Panc1 (cell line): ENCODE measurements at regions not wholly inside any gene's neighbourhood (a gene's known extent, or its start where the extent isn't known, plus 50 kb on each side); places are given as distances from the start of the nearest gene placed in this dataset.

ENCODE experiments used
- POLR2AphosphoS5 ChIP-seq: IDR thresholded peaks from 2 replicates; pipeline ENCODE4 v1.6.1; 2012; ENCODE audit warnings: mild to moderate bottlenecking, low read depth, low read length, moderate library complexity
- REST ChIP-seq, 2 experiments: IDR thresholded peaks; 2 replicates each; pipeline ENCODE4 v1.6.1; 2011 to 2012; ENCODE audit warnings: low read depth in 2 of 2, control low read depth in 1 of 2, low read length in 1 of 2, mild to moderate bottlenecking in 1 of 2, moderate library complexity in 1 of 2; ENCODE audit not compliant: insufficient read depth in 1 of 2
- TF ChIP-seq, protein P1 (sequence below): fragments of 450-650 bp; IDR thresholded peaks from 2 replicates; pipeline ENCODE4 v1.5.1; 2017; ENCODE audit warnings: mild to moderate bottlenecking

DNA sequence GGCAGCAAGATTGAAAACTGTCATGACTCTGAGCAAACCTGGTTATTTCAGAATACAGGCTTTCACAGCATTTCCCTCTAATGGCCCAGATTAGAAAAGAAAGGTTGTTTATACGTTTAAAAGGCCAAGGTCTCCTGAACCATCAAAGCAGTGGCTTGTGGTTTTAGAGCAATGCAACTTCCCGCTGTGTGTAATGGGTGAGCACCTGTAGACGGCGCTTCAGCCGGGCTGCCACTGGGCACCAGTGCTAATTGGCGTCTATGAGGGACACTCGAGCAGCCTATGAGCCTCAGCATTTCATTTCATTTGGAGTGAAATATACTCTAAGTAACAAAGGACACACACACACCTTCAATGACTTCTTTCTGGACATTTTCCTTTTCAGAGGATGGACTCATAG is 671.0 kb upstream of the FZD8 start:
- TF ChIP-seq, protein P1, sequence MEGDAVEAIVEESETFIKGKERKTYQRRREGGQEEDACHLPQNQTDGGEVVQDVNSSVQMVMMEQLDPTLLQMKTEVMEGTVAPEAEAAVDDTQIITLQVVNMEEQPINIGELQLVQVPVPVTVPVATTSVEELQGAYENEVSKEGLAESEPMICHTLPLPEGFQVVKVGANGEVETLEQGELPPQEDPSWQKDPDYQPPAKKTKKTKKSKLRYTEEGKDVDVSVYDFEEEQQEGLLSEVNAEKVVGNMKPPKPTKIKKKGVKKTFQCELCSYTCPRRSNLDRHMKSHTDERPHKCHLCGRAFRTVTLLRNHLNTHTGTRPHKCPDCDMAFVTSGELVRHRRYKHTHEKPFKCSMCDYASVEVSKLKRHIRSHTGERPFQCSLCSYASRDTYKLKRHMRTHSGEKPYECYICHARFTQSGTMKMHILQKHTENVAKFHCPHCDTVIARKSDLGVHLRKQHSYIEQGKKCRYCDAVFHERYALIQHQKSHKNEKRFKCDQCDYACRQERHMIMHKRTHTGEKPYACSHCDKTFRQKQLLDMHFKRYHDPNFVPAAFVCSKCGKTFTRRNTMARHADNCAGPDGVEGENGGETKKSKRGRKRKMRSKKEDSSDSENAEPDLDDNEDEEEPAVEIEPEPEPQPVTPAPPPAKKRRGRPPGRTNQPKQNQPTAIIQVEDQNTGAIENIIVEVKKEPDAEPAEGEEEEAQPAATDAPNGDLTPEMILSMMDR = no peak
- no peak for TF ChIP-seq POLR2AphosphoS5
- no peak for TF ChIP-seq REST (IDR thresholded peaks at IDR 0.05; ENCODE audit: insufficient read depth in 1 of 2, low read depth in 2 of 2, low read length in 1 of 2)
